NCI-H2171 (cell line): ENCODE measurements at regions not wholly inside any gene's neighbourhood (a gene's known extent, or its start where the extent isn't known, plus 50 kb on each side); places are given as distances from the start of the nearest gene placed in this dataset.

Source experiments
- DNase-seq: peaks from one replicate; lab custom pipeline; 2025; lab: John Stamatoyannopoulos, UW

DNA sequence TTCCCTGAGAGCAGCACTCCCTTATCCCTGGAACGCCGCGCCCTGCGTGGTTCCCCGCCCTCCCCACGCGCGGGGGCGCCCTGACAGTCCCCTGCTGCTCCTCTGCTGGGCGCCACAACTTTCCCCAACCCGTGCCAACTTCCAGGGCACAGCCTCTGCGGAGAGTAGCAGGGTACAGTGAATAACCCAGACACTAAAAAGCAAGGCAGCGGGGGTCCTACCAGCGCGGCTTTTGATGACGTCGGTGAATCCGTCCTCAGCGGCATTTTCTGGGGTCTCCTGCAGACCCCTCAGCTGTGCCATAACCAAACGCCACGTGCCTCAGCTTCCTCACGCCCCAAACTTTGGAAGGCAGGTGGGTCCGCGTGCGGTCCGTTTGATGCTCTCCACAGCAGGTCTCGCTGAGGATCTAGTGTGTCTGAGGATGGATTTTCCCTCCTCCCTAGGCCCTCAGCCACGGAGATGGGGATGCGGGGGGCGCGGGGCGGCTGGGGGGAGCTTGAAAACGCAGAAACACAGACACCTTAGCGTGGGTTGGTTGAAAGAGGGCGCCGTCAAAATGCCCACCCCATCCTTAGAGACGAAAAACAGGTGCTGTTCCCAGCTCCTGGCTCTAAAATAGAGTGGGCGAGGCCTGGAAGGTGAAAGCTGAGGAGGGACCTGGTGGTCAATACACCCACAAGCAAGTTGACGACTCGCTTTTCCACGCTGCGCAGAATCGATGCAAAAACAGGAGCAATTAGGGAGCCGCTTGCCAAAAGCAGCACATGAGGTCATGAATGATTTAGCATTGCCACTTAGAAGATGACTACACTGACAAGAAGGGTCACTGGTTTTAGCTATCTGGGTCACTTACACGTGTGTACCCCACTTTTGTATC, 405.6 kb downstream of the FAM47A start:
- no peak for DNase-seq

DNA sequence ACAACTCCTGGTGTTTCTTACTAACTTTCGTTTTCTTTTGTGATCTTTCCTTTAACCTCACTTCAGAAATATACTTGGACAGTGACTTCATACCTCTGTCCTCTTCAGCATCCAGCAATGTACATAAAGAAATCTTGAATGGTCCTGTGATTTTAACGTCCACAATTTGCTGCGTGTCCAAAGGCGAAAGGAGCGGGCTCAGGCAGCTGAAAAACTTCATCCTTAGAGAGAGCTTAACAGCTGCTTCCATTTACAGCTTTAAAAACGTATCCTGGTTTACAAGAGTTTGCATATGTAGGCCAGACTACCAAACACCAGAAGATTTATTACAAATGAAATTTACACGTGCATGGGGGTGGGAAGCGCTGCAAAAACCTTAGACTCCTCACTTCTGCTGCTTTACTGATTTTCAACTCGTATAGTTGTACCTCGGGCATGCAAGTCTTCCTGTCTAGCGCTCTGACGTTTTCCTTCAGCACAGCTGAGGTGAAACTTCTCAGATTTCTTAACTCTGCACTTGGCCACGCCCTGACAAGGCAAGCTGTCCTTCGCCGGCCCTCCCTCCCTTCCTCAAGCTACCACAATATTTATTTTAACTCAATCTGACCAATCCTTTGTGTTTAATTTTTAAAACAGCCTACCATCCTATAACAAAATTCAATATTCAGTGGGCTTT, 406.4 kb downstream of the FAM47A start:
- peak; percentile 5 for DNase-seq

DNA sequence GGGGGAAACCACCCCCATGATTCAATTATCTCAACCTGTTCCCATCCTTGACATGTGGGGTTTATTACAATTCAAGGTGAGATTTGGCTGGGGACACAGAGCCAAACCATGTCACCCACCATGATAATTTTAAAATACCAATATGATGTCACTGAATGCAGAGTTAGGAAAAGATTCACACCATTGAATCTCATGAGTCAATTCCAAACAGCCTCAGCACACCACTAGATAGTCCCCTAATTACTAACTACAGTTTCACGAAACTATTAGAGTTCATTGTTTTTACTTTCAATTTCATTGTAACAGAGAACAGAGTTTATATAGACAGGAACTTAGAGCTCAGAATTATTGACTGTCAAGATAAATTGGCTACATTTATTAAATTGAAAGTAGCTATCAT, 410.2 kb downstream of the FAM47A start:
- DNase-seq, result no peak

DNA sequence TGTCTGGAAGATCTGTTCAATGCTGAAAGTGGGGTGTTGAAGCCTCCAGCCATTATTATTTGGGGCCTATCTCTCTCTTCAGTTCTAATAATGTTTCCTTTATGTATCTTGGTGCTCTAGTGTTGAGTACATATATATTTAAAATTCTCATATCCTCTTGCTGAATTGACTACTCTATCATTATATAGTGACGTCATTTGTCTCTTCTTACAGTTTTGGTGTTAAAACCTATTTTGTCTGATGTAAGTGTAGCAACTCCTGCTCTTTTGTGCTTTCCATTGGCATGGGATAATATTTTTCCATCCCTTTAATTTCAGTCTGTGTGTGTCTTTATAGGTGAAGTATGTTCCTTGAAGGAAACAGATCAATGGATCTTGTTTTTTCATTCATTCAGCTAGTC, 446.0 kb downstream of the FAM47A start:
- no peak for DNase-seq
